ENCODE measurements at regions not wholly inside any gene's neighbourhood (a gene's known extent, or its start where the extent isn't known, plus 50 kb on each side); places are given as distances from the start of the nearest gene placed in this dataset.

- TF ChIP-seq CTCF (IDR thresholded peaks at IDR 0.05; ENCODE audit: low read length) (no peak), EZH2 (IDR thresholded peaks at IDR 0.05; ENCODE audit: borderline replicate concordance, low read length) (no peak)
These were observed 361.6 kb upstream of the SLC30A5 start for GRCh38 chr5:68732251-68732650.
